GM18498 (cell line): ENCODE measurements at regions not wholly inside any gene's neighbourhood (a gene's known extent, or its start where the extent isn't known, plus 50 kb on each side); places are given as distances from the start of the nearest gene placed in this dataset.
"Not testable (repeated sequence)": the region's sequence is repeated elsewhere in the genome, so short reads cannot be mapped to it uniquely, and the experiment has no call there.

ENCODE experiments used
- ATAC-seq: cut with Tn5 transposase; IDR thresholded peaks from one replicate; pipeline ENCODE4 v1.9.1; 2021; ENCODE audit warnings: mild to moderate bottlenecking, moderate library complexity; ENCODE audit not compliant: unreplicated experiment

DNA sequence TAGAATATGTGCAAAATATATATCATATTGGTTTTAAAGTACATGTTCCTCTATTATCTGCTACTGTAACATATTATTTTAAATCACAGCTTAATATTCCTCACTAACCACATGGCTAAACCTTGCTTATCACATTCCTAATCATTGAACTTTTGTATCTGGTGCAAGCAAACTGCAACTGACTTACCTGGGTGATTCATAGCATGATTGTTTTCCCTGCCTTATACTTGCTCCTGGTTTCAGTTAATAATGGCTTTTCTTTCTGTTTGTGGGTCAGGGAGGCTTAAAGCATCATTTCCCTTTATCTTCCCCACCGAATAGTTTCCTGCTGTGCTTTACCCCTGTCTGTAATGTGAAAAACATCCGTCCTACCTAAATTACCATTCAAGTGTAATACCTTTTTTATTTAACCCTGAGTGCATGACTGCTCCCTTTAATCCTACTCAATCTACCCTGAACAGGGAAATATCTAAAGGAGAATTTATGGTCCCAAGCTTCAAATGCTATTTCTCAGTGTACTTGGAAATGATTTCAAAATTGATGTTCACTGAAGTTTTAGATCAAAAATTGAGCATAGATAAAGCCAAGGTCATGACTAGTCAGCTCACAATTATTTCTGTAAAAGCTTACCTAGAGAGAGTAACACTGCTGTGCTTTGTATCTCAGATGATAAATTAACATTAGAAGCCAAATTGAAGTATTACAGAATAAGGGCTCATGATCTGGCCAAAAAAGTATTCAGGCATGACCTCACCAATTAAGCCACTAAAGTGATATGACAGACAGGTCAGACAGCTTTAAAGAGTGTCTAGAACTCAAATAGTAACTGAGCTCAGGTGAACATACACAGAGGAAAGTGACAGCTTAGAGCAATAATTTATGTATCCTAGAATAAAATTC lies 507.1 kb downstream of the BRINP3 start:
- ATAC-seq = no peak

DNA sequence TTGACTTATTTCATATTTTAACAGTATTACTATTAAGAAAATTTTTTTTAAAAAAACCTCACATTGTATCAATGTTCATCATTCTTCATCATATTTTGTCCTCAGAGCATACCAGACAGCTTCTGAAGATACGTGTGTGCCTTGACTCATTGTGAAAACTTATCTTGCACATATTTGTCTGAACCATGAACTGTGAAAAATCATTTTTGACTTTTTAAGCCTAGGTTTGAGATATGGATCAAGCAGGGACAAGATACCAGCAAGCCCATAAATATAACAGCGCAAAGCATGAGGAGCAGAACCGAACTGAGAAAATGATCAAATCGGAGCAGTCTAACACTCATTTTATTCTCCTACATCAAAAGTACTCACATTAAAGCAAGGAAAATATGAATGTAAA lies 506.0 kb downstream of the BRINP3 start:
- no peak for ATAC-seq

DNA sequence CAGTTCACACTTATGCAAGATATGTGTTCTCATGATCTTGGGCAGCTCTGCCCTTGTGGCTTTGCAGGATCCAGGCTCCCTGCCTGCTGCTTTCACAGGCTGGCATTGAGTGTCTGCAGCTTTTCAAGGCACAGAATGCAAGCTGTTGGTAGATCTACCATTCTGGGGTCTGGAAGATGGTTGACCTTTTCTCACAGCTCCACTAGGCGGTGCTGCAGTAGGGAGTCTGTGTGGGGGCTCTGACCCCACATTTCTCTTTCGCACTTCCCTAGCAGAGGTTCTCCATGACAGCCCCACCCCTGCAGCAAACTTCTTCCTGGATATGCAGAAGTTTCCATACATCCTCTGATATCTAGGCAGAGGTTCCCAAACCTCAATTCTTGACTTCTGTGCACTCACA lies 500.5 kb downstream of the BRINP3 start:
- ATAC-seq = no peak

- ATAC-seq = no peak
Measured at GRCh38 chr1:189983166-189983890, 494.3 kb downstream of the BRINP3 start.

DNA sequence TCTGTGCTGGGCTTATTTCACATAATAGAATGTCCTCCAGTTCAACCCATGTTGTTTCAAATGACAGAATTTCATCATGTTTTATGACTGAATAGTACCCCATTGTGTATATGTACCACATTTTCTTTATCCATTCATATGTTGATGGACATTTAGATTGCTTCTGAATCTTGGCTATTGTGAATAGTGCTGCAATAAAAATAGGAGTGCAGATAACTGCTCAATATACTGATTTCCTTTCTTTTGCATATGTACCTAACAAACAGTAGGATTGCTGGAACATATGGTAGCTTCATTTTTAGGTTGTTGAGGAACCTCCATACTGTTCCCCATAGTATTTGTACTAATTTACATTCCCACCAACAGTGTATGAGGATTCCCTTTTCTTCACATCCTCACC lies 491.1 kb downstream of the BRINP3 start:
- ATAC-seq = no peak

- no peak for ATAC-seq
Measured at GRCh38 chr1:189987509-189987908, 490.2 kb downstream of the BRINP3 start.

GRCh38 chr1:189992856-189993255 lies 484.8 kb downstream of the BRINP3 start:
- no peak for ATAC-seq

GRCh38 chr1:190000365-190000872 lies 477.2 kb downstream of the BRINP3 start:
- ATAC-seq = no peak

- ATAC-seq = no peak
Measured at GRCh38 chr1:190001187-190001586, 476.5 kb downstream of the BRINP3 start.

DNA sequence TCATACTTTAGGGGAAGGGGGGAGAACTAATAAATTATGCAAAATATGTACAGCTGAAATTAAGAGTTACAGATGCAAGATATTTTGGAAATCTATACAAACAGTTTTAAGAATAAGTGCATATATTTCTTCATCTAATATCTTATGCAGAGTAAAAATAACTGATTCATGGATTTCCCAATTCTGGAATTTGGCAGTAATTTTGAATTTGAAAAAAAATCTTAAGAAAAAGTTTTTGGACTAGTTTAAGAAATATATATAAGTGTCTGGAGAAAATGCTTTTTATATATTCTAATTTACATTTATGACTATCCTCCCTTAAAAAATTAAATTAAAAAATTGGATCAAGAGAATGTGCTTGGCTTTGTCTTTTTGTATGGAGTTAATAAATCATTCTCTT lies 474.3 kb downstream of the BRINP3 start:
- no peak for ATAC-seq

GRCh38 chr1:190011585-190011984 lies 466.1 kb downstream of the BRINP3 start:
- ATAC-seq = no peak

DNA sequence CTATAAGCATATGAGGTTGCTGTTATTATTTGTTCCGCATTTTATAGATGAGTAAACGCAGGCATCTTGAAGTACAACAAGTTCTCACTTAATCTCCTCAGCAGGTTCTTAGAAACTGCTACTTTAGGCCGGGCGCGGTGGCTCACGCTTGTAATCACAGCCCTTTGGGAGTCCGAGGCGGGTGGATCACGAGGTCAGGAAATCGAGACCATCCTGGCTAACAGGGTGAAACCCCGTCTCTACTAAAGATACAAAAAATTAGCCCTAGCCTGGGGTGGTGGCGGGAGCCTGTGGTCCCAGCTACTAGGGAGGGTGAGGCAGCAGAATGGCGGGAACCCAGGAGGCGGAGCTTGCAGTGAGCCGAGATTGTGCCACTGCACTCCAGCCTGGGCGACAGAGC lies 458.5 kb downstream of the BRINP3 start:
- ATAC-seq = not testable (repeated sequence)

GRCh38 chr1:190019717-190020116 lies 457.9 kb downstream of the BRINP3 start:
- no peak for ATAC-seq

DNA sequence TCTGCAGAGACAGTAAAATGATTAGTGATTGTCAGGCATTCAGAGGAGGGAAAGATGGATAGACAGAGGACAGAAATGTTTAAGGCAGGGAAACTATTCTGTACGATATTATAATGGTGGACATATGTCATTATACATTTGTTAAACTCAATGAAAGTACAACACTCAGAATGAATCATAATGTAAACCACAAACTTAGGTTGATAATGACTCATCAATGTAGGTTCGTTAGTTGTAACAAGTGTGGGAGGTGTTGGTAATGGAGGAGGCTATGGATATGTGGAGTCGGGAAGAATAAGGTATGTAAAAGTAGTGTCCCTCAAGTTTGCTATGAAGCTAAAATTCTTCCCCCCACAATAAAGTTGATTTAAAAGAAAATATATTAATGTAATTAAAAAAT lies 455.0 kb downstream of the BRINP3 start:
- ATAC-seq = no peak

DNA sequence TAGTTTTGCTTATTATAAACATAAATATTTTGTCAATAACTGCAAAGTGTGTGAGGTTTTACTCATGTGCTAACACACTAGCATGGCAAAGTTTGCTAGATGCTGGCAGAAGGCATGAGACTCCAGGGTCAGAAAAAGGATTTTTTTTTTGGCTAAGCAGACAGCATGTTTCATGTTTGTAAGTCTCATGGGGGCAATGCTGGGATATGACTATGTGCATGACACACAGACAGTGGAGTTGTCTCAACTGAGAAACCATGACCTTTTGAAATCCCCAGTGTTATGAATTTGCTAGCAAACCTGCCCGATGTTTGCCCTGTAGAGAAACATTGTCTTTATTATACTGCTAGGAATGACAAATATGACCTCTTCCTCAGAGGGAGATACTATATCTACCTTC lies 448.2 kb downstream of the BRINP3 start:
- no peak for ATAC-seq

DNA sequence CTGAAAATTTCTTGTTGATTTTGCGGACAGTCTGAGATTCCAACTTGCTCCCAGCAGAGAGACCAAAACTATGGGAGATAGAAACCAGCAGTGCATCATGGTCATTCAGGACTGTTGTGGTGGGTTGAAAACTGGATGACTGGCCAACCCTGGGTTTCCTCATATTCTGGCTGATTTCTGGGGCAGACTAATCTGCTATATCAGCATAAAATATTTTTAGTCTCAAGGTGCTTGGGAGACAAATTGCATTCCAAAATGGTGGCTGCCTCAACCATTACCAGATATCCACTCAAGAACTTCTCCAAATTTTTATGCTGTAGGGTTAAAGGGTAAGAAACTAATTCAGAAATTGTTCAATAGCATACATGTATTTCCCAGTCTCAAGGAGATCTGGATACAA lies 434.0 kb downstream of the BRINP3 start:
- ATAC-seq = no peak

DNA sequence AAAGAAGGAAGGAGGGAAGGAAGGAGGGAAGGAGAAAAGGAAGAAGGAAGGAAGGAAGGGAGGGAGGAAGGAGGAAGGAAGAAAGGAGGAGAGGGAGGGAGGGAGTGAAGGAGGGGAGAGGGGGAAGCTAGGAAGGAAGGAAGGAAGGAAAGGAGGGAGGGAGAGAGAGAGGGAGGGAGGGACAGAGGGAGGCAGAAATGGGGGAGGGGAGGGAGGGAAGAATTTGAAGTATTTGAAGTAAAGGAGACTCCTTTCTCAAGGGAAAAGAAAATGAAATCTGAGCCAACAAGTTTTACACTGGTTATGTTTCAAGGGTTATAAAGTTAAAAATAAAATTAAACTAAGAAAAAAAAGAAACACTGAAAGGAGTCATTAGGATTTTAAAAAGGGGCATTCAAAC lies 431.4 kb downstream of the BRINP3 start:
- ATAC-seq = no peak
